ENCODE measurements at regions not wholly inside any gene's neighbourhood (a gene's known extent, or its start where the extent isn't known, plus 50 kb on each side); places are given as distances from the start of the nearest gene placed in this dataset.

DNA sequence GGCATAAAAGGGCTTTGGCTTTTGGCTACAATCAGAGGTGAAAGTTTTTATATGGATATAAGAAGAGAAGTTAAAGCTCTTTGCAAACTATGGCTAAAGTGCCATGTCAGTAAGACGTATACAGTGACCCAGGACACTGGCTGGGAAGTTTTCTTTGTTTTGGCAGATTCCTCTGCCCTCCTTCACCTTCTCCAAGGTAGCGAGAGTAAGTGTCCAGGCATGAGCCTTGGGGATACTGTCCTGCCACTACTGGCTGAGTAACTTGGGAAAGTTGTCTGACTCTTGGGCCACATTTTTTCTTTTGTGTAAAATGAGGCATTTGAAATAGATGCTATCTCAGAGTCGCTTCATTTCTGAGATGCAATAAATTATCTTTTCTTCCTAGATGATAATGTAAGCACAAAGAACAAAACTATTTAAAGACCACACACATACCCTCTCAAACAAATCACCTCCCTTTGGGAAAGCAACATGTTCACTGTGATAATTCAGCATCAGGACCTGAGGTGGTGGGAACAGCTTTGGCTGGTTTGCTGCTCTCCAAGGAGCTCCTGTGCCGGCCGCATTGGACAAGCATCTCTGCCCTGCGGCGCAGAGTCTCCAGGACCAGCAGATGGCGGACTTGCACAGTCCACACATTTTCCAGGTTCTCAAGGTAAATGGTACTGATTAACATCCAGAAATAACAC, 106.3 kb downstream of the PTCSC3 start:
- TF ChIP-seq, protein P1, sequence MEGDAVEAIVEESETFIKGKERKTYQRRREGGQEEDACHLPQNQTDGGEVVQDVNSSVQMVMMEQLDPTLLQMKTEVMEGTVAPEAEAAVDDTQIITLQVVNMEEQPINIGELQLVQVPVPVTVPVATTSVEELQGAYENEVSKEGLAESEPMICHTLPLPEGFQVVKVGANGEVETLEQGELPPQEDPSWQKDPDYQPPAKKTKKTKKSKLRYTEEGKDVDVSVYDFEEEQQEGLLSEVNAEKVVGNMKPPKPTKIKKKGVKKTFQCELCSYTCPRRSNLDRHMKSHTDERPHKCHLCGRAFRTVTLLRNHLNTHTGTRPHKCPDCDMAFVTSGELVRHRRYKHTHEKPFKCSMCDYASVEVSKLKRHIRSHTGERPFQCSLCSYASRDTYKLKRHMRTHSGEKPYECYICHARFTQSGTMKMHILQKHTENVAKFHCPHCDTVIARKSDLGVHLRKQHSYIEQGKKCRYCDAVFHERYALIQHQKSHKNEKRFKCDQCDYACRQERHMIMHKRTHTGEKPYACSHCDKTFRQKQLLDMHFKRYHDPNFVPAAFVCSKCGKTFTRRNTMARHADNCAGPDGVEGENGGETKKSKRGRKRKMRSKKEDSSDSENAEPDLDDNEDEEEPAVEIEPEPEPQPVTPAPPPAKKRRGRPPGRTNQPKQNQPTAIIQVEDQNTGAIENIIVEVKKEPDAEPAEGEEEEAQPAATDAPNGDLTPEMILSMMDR (IDR thresholded peaks at IDR 0.05; ENCODE audit: extremely low read depth in 1 of 2, insufficient read depth in 1 of 2, low read depth in 1 of 2, low read length in 2 of 2) = peak; percentile 69 to 79
- TF ChIP-seq POLR2A (IDR thresholded peaks at IDR 0.05; ENCODE audit: low read depth, low read length) = no peak

All from endothelial cell of umbilical vein (primary cell).